Mesothelial cell of epicardium (in vitro differentiated cells): ENCODE measurements at regions not wholly inside any gene's neighbourhood (a gene's known extent, or its start where the extent isn't known, plus 50 kb on each side); places are given as distances from the start of the nearest gene placed in this dataset.

ENCODE experiments used
- DNase-seq, 2 experiments: peaks; one replicate each; pipeline ENCODE4 v3.0.0; 2021; ENCODE audit warnings: low spot score in 2 of 2; ENCODE audit not compliant: unreplicated experiment in 2 of 2
- H3K27ac Mint-ChIP-seq: 2 replicates; pipeline ENCODE4 v1.8.0; 2021; ENCODE audit warnings: mixed read lengths
- H3K27me3 Mint-ChIP-seq: 2 replicates; pipeline ENCODE4 v1.8.0; 2021; ENCODE audit warnings: low read depth, mixed read lengths
- H3K36me3 Mint-ChIP-seq: 2 replicates; pipeline ENCODE4 v1.8.0; 2021; ENCODE audit warnings: mixed read lengths
- H3K4me1 Mint-ChIP-seq: 2 replicates; pipeline ENCODE4 v1.8.0; 2021; ENCODE audit warnings: mixed read lengths
- H3K4me3 Mint-ChIP-seq: 2 replicates; pipeline ENCODE4 v1.8.0; 2021; ENCODE audit warnings: mild to moderate bottlenecking, moderate library complexity, mixed read lengths
- H3K9me3 Mint-ChIP-seq: 2 replicates; pipeline ENCODE4 v1.8.0; 2021; ENCODE audit warnings: mixed read lengths
- CTCF ChIP-seq: fragments of 200-600 bp; sonication (generic); IDR thresholded peaks from one replicate; pipeline ENCODE4 v1.5.0; 2021; ENCODE audit warnings: antibody characterized with exemption; ENCODE audit not compliant: unreplicated experiment

- Mint-ChIP-seq H3K4me3 (no peak overlapping the region), H3K4me1 (peaks cover 3% of the 10 kb centered on the region), H3K27ac (no peak overlapping the region), H3K36me3 (no peaks in the 10 kb centered on the region), H3K27me3 (no peaks in the 10 kb centered on the region), H3K9me3 (no peaks in the 10 kb centered on the region)
- TF ChIP-seq CTCF, result no peak
- no peak for DNase-seq
Observed at GRCh38 chr12:66885115-66885875, 206.4 kb upstream of the GRIP1 start.

- H3K4me3 Mint-ChIP-seq, result no peak overlapping the region
- no peak overlapping the region for H3K27ac Mint-ChIP-seq
- peaks cover 16% of the 10 kb centered on the region for H3K4me1 Mint-ChIP-seq
- no peak for DNase-seq
- H3K27me3 Mint-ChIP-seq, result no peaks in the 10 kb centered on the region
- H3K9me3 Mint-ChIP-seq, result no peaks in the 10 kb centered on the region
- peaks cover 3% of the 10 kb centered on the region for H3K36me3 Mint-ChIP-seq
- TF ChIP-seq CTCF, result no peak
Observed at GRCh38 chr12:66896797-66897196, 217.9 kb upstream of the GRIP1 start.

- H3K4me1 Mint-ChIP-seq, result peaks cover 16% of the 10 kb centered on the region
- DNase-seq, result no peak
- no peak for TF ChIP-seq CTCF
- H3K9me3 Mint-ChIP-seq, result no peaks in the 10 kb centered on the region
- peaks cover 2% of the 10 kb centered on the region for H3K36me3 Mint-ChIP-seq
- H3K4me3 Mint-ChIP-seq, result no peak overlapping the region
- H3K27me3 Mint-ChIP-seq, result no peaks in the 10 kb centered on the region
- no peak overlapping the region for H3K27ac Mint-ChIP-seq
Observed at GRCh38 chr12:66898700-66899469, 220.0 kb upstream of the GRIP1 start.

GRCh38 chr12:66899588-66899987 is 220.7 kb upstream of the GRIP1 start:
- Mint-ChIP-seq H3K27me3 (no peaks in the 10 kb centered on the region), H3K27ac (no peak overlapping the region)
- no peak for TF ChIP-seq CTCF

GRCh38 chr12:66900616-66901015 is 221.7 kb upstream of the GRIP1 start:
- Mint-ChIP-seq H3K9me3 (no peaks in the 10 kb centered on the region), H3K4me3 (no peak overlapping the region), H3K27me3 (no peaks in the 10 kb centered on the region), H3K4me1 (peaks cover 19% of the 10 kb centered on the region), H3K36me3 (no peaks in the 10 kb centered on the region), H3K27ac (no peak overlapping the region)
- no peak for DNase-seq
- TF ChIP-seq CTCF, result no peak

More at GRCh38 chr12:66899588-66899987, 220.7 kb upstream of the GRIP1 start:
- Mint-ChIP-seq H3K9me3 (no peaks in the 10 kb centered on the region), H3K4me3 (no peak overlapping the region), H3K36me3 (peaks cover 2% of the 10 kb centered on the region), H3K4me1 (peaks cover 19% of the 10 kb centered on the region)
- no peak for DNase-seq
